ENCODE measurements at regions not wholly inside any gene's neighbourhood (a gene's known extent, or its start where the extent isn't known, plus 50 kb on each side); places are given as distances from the start of the nearest gene placed in this dataset.

DNA sequence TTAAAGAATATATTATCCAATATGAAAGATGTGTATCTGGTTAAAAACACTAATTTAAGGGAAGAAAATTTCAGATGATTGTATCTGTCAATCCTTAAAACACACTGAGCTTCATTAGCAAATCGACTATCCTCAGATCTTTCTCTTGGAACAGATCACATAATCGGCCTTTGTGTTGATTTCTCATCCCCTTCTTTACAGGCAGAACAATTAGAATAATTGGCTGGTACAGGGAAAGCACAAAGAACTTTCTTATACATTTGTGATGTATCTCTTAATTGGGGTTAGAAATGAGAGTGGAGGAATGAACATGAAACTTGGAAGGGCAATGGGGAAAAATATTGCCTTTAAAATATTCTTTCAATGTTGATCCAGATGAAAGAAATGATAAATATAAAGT lies 662.1 kb downstream of the TLE4 start:
- TF ChIP-seq CTCF (IDR thresholded peaks at IDR 0.05; ENCODE audit: insufficient read depth, low read length, poor library complexity, severe bottlenecking) (no peak), EZH2phosphoT487 (conservative IDR thresholded peaks at IDR 0.05; ENCODE audit: low read length) (no peak)
